Osteoblast (primary cell): ENCODE measurements at regions not wholly inside any gene's neighbourhood (a gene's known extent, or its start where the extent isn't known, plus 50 kb on each side); places are given as distances from the start of the nearest gene placed in this dataset.

Experiments used
- DNase-seq: peaks from one replicate; pipeline ENCODE4 v3.0.0; 2011; ENCODE audit warnings: low spot score, mixed read lengths; ENCODE audit not compliant: insufficient read length; ENCODE audit errors: missing footprints
- H2AFZ ChIP-seq: 2 replicates; pipeline ENCODE4 v1.6.0; 2011; ENCODE audit warnings: mild to moderate bottlenecking, low read length
- H3K27ac ChIP-seq: 2 replicates; pipeline ENCODE4 v1.5.1; 2011; ENCODE audit warnings: mild to moderate bottlenecking, low read depth, low read length, moderate library complexity
- H3K27me3 ChIP-seq: 2 replicates; pipeline ENCODE4 v1.6.0; 2012; ENCODE audit warnings: mild to moderate bottlenecking, control low read depth, inconsistent platforms, low read length, moderate library complexity; ENCODE audit not compliant: insufficient read depth
- H3K36me3 ChIP-seq: 2 replicates; pipeline ENCODE4 v1.5.1; 2011; ENCODE audit warnings: mild to moderate bottlenecking, low read length, control low read depth, moderate library complexity; ENCODE audit not compliant: insufficient read depth
- H3K4me1 ChIP-seq: 2 replicates; pipeline ENCODE4 v1.5.1; 2011; ENCODE audit warnings: mild to moderate bottlenecking, low read length, control low read depth, moderate library complexity; ENCODE audit not compliant: insufficient read depth
- H3K4me2 ChIP-seq: 2 replicates; pipeline ENCODE4 v1.6.0; 2011; ENCODE audit warnings: mild to moderate bottlenecking, low read length; ENCODE audit not compliant: insufficient read depth
- H3K4me3 ChIP-seq: fragments of 200-600 bp; sonication (generic); 3 replicates; pipeline ENCODE4 v1.5.1; 2012; ENCODE audit warnings: mild to moderate bottlenecking, low read length, inconsistent platforms; ENCODE audit not compliant: insufficient read depth
- H3K79me2 ChIP-seq: 2 replicates; pipeline ENCODE4 v1.6.0; 2012; ENCODE audit warnings: mild to moderate bottlenecking, low read length, control low read depth, inconsistent platforms; ENCODE audit not compliant: insufficient read depth
- H3K9me3 ChIP-seq: 2 replicates; pipeline ENCODE4 v1.5.1; 2011; ENCODE audit warnings: low read depth, low read length, control low read depth
- H4K20me1 ChIP-seq: 2 replicates; pipeline ENCODE4 v1.6.0; 2012; ENCODE audit warnings: mild to moderate bottlenecking, low read length, control low read depth; ENCODE audit not compliant: insufficient read depth
- TF ChIP-seq, protein P1 (sequence below): IDR thresholded peaks from 2 replicates; pipeline ENCODE4 v1.5.1; 2011; ENCODE audit warnings: mild to moderate bottlenecking, low read depth, low read length, moderate library complexity; ENCODE audit errors: extremely low read depth

DNA sequence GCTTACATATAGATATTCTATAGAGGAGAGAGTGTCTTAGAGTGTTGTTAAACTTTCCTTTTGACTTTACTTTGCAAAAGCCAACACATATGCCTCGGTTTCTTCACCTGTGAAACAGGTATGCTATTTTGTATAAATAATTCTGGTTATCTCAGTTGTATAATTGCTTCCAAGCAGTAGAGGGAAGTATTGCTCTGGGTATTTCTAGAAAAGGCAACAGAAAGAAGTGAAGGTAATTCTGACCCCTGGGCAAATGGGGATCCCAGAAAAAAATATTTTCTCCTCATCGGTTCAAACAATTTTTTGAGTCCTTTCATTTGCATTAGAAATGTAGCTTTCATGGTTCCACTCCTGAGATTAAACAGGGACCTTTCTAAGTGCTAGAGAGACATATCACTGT, 216.5 kb upstream of the SEMA6D start:
- H3K4me1 ChIP-seq: no peaks in the 10 kb centered on the region
- TF ChIP-seq, protein P1, sequence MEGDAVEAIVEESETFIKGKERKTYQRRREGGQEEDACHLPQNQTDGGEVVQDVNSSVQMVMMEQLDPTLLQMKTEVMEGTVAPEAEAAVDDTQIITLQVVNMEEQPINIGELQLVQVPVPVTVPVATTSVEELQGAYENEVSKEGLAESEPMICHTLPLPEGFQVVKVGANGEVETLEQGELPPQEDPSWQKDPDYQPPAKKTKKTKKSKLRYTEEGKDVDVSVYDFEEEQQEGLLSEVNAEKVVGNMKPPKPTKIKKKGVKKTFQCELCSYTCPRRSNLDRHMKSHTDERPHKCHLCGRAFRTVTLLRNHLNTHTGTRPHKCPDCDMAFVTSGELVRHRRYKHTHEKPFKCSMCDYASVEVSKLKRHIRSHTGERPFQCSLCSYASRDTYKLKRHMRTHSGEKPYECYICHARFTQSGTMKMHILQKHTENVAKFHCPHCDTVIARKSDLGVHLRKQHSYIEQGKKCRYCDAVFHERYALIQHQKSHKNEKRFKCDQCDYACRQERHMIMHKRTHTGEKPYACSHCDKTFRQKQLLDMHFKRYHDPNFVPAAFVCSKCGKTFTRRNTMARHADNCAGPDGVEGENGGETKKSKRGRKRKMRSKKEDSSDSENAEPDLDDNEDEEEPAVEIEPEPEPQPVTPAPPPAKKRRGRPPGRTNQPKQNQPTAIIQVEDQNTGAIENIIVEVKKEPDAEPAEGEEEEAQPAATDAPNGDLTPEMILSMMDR: no peak
- DNase-seq: no peak
- H2AFZ ChIP-seq: no peak overlapping the region
- H3K36me3 ChIP-seq: no peaks in the 10 kb centered on the region
- H3K27ac ChIP-seq: no peak overlapping the region
- no peak overlapping the region for H3K4me3 ChIP-seq
- H3K79me2 ChIP-seq: no peaks in the 10 kb centered on the region
- H3K27me3 ChIP-seq: peaks cover 3% of the 10 kb centered on the region
- no peaks in the 10 kb centered on the region for H3K9me3 ChIP-seq
- no peaks in the 10 kb centered on the region for H4K20me1 ChIP-seq
- no peak overlapping the region for H3K4me2 ChIP-seq

DNA sequence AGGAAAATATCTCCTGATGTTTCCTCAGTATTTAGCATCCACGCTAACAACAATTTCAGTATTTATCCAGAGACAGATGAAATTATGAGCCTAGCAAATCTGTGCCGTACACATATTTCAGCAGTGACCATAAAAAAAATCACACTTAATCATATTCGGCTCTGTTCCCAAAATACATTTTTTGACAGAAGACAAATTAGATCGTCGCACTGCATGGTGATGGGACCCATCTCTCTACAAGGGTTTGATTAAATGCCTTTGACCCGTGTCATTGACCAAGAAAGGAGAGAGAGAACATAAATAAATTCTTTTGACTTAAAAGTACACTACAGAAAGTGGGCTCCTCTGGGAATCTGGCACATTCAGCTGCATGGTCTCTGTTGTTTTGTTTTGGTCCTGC, 215.3 kb upstream of the SEMA6D start:
- H2AFZ ChIP-seq: no peak overlapping the region
- H3K4me3 ChIP-seq: no peak overlapping the region
- no peaks in the 10 kb centered on the region for H3K36me3 ChIP-seq
- H3K27ac ChIP-seq: no peak overlapping the region
- no peaks in the 10 kb centered on the region for H3K9me3 ChIP-seq
- peaks cover 3% of the 10 kb centered on the region for H3K27me3 ChIP-seq
- TF ChIP-seq, protein P1: no peak
- H3K4me1 ChIP-seq: no peaks in the 10 kb centered on the region
- no peaks in the 10 kb centered on the region for H4K20me1 ChIP-seq
- no peaks in the 10 kb centered on the region for H3K79me2 ChIP-seq
- no peak for DNase-seq
- H3K4me2 ChIP-seq: no peak overlapping the region

DNA sequence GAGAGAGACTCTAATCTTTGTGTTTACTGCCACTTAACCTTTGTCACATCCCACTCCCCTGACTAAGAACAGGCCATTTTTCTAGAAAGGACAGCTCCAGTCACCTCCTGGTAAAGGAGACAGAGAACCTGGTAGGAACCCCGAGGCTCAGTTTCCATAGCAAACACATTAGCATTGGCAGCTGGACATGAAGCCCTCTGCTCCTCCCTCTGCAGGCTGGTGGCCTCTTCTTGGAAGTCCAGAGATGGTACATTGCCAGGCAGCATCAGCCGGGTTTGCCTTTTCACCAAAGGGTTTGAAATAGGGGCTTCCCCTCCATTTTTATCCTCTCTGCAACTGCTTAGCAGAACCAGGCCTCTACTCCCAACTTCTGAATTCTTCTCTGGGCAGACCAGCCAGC, 213.4 kb upstream of the SEMA6D start:
- TF ChIP-seq, protein P1: no peak
- Histone ChIP-seq H3K4me3 (no peak overlapping the region), H3K27ac (no peak overlapping the region), H3K36me3 (no peaks in the 10 kb centered on the region), H3K9me3 (no peaks in the 10 kb centered on the region), H3K4me1 (no peaks in the 10 kb centered on the region), H2AFZ (no peak overlapping the region), H3K27me3 (peaks cover 3% of the 10 kb centered on the region), H3K4me2 (no peak overlapping the region), H3K79me2 (no peaks in the 10 kb centered on the region), H4K20me1 (no peaks in the 10 kb centered on the region)
- no peak for DNase-seq

DNA sequence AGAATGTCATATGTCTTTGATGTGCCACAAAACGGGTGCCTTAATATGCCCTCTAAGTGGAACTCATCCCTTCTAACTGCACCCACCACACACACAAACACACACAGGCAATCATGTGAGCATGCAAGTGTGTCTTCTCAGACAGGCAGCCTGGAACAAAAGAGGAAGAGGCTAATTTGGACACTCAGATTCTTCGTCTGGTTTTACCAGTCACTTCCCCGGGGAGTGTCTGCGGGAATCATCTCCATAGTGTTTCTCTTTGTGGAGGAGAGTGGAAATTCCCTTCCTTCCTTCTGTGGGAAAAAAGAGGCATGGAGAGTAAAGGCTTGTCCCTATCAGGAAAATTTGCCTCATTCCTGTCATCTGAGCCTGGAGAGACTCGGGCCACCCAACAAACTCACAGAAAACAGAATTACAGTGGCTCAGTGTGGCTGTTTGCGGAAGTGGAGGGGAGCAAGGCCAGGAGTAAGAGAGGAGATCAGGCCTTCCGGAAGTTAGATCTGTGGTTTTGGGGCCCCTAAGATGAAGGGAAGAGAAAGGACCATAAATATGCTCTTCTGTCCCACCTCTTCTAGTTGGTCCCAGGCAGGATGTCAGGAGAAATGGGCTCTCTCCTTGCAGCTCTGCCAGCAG, 212.6 kb upstream of the SEMA6D start:
- H3K4me2 ChIP-seq: no peak overlapping the region
- H2AFZ ChIP-seq: peak overlapping the region; percentile 25
- no peaks in the 10 kb centered on the region for H4K20me1 ChIP-seq
- H3K4me3 ChIP-seq: no peak overlapping the region
- TF ChIP-seq, protein P1: no peak
- no peak overlapping the region for H3K27ac ChIP-seq
- no peaks in the 10 kb centered on the region for H3K4me1 ChIP-seq
- peak; percentile 78 for DNase-seq
- no peaks in the 10 kb centered on the region for H3K36me3 ChIP-seq
- no peaks in the 10 kb centered on the region for H3K9me3 ChIP-seq
- H3K27me3 ChIP-seq: peaks cover 1% of the 10 kb centered on the region
- H3K79me2 ChIP-seq: no peaks in the 10 kb centered on the region
